GM21529 (cell line): ENCODE measurements at regions not wholly inside any gene's neighbourhood (a gene's known extent, or its start where the extent isn't known, plus 50 kb on each side); places are given as distances from the start of the nearest gene placed in this dataset.

Experiments used
- ATAC-seq: cut with Tn5 transposase; IDR thresholded peaks from one replicate; pipeline ENCODE4 v1.9.1; 2021; ENCODE audit not compliant: unreplicated experiment

DNA sequence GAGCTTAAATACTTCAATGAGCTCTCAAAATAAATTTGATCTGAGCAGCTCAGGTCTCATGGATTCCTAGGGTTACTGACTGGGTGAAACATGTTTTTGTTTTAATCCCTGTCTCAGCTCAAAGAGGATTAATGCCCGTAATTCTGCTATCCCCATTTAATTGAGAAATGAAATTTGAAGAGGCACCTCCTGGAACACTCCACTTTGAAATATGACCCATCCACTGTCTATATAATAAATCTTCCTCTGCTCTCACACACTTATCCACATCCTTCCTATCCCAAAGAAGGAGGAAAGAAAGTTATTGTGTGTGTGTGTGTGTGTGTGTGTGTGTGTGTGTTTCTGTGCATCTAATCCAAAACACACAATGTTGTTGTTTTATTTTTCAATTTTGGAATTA, 2082.4 kb upstream of the PIK3C3 start:
- no peak for ATAC-seq

DNA sequence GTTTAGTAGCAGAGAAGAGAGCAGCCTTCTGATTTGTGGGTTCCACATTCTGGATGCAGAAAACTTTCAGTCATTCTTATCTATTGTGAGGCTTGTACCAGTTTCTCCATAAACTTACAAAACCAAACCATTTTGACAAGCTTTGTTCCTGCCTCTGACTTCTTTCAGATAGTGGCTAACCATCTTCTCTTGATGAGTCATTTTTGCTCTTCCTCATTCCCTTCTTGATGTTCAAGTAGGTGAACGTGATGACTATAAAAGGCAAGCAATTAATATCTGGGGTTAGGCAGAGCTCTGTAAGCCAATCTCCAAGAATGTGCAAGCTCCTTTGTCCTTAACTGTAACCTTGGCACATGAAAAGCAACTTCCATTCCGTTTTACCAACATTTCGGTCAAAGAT, 2083.1 kb upstream of the PIK3C3 start:
- ATAC-seq: no peak

DNA sequence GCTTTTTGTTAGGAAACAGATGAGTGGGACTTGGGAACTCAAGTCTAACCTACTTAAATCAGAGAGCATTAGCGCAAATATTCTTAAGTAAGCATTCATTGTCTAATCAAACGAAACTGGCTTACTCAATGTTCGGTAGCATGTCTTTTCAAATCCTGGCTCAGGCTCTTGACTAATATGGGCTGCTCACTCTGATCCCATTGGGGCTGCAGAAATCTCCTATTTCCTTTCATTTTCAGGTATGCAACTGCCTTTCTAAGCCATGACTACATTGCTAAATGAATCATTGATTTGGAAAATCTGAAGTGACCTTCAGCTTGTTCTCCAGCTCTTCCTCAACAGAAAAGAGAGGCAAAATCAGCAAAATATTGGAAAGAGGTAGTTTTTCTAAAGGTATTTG, 2084.4 kb upstream of the PIK3C3 start:
- ATAC-seq: no peak

DNA sequence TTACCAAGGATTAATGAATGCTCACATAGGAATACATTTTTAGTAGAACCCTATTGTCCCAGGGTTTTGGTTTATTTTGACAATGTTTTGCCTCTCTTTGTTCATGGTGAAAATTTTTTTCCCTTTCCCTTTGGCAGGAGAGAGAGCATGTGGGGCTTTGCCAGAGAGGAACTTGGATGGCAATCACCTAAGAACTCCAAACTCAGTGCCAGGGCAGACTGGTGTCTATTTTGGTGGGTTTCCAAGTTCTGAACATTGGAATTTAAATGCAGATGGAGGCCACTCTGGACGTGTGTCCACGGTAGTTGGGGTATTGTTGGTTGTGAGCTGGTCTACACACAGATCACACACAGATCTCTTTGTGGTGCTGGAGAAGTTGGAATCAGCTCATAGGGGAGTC, 2091.1 kb upstream of the PIK3C3 start:
- no peak for ATAC-seq

DNA sequence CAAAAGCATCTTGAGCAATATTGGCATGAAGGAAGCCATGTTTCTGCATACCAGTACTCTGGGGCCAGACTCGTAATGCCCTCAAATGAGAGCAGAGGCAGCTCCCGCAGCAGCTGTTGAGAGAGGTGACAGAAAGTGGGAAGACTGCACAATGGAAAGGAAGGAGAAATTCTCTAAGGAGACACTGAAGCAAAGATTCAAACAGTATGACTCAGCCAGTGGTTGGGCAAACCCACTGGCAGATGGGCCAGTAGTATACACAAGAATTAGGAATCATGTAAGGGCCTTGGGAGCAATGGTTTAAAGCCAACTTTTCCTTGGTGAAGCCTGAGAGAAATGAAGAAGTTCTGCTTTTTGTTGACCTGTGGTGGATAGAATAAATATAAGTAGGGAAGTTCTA, 2092.7 kb upstream of the PIK3C3 start:
- no peak for ATAC-seq

DNA sequence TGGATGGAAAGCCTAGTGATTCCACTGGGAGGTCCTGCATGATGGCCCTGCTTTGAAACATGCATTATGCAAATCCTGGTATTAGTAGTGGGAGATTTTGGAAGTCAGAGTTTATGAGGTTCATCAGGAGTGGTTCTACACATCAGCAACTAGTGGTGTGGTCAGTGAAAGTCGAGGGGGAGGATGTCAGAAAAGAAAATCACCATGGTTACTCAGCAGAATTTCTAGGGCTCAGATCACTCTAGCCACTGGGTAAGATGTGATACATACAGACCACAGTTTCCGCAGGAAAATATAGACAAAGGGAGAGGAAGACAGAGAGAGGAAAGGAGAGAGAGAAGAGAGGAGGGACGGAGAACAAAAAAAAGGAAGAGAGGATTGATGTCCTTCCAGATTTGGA, 2100.7 kb upstream of the PIK3C3 start:
- no peak for ATAC-seq

DNA sequence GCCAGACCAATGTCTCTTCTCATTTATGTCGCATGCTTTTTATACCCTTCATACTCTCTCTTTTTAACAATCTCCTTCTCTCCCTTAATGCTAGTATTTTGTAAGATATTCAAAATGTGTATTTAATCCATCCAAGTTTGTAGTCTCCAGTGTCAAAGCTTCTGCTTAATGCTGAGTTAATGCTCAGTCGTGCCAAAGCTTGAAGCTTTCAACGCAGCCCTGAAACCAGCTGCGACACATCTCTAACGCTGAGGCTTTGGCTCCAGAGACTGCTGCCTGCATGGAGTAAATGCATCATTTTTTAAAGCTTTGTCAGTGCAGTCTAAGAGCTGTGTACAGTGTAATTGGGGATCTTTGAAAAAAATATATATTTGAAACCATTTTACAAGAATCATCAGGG, 2108.8 kb upstream of the PIK3C3 start:
- ATAC-seq: no peak

DNA sequence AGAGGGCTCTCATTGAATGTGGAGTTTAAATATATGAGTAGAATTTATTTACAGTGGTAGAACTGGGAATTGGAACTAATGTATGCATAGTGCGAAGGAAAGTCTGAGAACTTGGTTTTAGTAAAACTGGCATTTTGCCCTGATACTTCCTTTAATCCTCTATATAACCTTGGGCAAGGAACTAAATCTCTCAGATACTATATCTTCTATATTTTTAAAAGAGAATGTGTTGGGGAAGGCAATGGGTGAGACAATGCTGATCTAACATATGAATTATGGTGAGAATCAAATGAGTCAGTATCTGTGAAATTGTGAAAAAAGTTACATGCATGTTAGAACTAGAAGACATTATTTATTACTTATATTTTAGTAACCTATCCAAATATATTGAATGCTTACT, 2109.4 kb upstream of the PIK3C3 start:
- ATAC-seq: no peak

DNA sequence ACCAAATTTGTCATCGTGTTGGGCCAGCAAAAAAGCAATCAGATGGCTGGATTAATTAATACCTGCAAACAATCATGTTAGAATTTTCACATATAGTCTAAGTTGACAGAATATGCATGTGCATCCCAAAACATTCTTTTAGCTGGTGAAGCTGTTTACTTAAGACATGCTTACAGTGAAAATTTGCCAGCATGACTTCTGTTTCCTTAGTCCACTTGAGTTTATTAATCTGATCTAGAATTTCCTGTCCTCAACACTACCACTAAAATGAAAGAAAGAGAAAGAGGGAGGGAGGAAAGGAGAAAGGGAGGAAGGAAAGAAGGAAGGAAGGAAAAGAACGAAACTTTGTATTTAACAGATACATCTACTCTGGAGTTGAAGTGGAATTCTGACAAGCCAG, 2109.9 kb upstream of the PIK3C3 start:
- no peak for ATAC-seq

DNA sequence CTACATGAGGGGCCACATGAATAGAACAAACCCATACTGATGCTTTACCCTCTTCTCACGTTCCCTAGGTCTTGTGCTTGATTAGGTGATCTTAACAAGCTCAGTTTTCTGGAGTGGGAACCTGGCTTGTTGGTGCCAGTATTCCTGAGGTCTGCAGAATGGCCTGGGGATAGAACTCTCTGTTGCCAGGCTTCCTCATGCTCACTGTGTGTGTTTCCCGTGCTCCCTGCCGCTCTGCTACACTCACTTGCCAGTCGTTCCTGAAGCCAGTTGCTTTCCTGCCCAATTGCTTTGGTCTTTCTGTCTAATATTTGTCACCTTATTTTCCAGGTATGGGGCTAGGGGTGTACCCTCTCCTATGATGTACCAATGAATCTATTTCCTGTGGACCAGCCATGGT, 2111.5 kb upstream of the PIK3C3 start:
- ATAC-seq: no peak

DNA sequence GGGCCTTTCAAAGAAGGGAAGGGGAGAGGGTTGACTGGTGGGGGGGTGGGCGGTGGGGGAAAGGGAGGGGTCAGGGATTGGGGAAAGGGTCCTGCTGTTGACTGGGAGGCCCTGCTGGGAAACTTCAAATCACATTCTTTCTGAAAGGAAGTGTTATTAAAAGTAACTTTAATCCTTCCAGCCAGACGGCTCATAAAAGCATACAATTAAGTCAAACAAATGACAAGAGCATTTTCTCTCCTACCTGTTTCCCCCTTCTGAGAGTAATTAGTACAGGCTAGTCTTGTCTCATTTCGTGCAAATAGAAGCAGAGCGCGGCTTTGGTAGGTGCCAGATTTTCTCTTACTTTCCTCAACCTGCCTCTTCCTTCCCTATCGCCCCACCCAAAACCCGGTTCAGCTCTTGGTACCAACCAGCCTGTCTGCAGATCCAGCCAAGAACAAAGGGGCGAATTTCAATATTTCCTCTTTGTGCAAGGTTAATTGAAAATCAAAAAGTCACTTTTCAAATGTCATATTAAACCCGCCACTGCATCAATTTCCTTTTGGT, 2112.6 kb upstream of the PIK3C3 start:
- ATAC-seq: no peak

DNA sequence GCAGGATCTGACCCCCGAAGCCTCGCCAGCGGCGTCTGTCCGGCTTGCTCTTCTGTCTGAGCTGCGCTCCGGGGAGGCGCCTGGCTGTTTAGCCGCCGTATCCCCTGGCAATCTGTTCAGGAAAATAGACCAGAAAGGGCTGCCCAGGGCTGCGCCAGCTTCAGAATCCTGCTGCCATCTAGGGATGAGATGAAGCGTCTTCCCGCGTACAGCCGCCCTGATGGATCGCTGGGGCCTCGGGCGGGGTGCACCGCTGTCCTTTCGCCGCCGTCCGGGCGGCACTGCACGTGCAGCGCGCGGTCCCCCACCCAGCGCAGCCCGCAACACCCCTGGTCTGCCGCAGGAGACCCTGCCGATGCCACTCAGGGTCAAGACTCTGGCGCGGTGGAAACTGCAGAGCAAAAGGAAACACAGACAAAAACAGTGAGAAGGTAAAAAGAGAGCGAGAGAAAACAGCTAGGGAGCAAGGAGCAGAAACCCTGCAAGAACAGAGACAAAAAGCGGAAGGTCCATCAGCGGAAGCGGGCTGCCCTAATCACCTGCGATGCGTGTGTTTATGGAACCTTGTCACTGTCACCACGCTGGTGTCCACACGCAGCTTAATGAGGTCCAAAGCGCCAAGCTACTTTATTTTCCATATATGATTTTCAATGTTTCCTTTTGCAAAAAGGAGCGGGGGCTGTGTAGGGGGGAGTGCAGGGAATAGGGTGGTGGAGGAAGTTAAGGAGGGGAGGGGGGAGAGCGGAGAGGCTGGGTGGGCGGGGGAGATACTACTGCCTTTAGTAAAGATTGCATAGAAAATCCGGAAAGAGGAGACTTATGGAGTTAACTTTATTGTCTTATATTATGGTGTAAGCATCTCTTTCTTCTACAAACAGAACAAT, 2113.3 kb upstream of the PIK3C3 start:
- no peak for ATAC-seq

DNA sequence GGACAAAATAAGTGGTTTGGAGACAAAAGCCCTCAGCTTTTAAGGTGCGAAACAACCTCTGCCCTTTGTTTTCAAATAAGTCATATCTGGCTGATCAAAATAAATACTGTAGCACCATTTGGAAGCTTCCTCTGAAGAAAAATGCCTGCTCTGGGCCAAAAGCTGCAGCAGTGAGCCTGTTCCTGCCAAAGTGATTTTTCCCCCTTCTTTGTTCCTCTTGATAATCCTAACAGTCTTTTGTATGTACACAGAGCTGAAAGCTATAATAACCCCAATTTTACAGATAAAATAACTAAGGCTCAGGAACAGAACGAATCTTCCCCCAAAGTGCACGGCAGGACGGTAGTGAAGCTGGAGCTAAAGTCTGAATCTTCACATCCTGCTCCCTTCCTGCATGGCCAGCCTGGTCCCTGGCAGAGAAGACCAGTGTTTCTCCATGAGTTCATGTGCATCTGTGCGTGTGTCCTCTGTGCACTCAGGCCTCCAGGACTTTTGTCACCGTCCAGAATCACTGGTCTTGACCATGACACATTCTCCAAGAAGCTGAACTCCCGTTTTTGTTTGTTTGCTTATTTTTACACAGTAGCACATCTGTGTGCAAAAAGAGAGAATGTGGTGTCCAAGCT, 2114.1 kb upstream of the PIK3C3 start:
- ATAC-seq: no peak

DNA sequence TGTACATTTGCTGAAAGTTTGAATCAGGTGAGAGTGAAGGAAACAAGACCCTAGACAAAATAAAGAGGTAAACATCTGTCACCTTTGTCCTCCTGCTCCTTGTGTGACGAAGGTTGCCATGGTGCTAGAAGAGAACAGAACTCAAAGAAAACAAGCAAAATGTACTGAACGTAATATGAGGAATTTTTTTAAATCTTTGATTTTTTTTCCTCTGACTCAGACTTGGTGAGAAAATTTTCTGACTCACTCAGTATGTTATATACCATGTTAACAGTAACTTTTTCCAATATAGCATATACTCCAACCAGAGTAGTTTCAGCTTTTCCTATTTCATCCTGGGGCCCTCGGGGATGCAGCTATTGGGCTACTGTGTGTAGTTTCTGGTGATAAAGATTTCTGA, 2114.6 kb upstream of the PIK3C3 start:
- ATAC-seq: no peak

DNA sequence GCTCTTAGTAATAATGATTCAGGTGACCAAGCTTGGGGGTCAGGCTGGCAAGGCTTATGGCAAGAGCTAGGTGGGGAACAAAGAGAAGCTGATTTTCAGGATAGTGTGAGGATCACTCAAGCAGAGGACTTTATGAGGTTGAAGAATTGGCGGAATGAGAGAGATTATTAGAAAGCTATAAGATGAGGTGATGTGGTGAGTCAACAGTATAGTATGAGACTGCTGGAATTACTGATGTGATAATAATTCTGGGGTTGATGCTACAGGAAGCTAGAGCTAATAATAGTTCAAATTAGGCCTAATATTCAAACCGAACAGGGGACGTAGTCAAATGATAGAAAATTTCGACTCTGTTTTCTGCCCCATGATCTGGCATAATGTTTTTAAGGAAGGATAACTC, 2115.3 kb upstream of the PIK3C3 start:
- no peak for ATAC-seq

DNA sequence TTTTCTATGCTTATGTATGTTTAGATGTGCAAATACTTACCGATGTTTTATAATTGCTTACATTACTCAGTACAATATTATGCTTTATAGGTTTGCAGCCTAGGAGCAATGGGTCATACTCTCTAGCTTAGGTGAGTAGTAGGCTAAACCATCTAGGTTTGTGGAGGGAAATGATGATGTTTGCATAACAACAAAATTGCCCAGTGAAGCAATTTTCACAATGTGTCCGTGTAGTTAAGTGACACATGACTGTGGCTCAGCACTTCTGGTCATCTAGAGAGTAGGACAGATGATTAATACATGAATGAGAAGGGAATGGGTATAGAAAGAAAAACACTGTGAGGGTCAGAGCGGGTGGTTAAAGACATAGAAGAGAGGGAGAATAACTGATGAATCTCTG, 2116.2 kb upstream of the PIK3C3 start:
- no peak for ATAC-seq

DNA sequence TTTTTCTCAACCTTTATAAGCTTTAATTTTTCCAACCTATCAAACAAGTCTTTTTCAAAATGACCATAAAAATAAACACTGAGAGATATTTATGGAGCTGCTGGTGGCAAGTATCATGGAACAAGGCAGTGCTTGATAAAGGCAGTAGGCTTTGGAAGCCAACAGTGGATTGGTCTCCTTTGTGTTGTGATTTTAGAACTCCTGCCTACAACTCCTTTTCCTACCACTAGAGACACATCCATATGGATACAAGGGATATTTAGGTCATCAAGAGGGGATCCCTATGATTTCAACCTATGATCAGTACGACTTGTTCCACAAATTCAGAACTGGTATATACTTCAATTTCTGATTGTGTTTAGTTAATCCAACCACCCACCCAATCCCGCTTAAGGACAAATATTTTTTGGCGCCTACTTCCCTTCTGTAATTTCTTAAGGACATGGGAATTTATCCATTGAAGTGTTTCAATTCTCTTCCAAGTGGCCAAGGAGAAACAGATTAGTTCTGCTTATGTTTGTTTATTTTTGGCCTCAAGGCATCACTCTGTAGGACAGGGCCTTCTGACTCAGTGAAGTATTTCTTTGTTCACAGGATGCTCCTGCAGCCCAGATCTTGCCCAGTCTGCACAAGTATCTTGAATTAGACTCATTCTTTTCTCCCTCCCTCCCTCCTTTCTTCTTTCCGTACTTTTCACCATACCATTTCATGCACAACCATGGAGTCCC, 2119.6 kb upstream of the PIK3C3 start:
- ATAC-seq: no peak

DNA sequence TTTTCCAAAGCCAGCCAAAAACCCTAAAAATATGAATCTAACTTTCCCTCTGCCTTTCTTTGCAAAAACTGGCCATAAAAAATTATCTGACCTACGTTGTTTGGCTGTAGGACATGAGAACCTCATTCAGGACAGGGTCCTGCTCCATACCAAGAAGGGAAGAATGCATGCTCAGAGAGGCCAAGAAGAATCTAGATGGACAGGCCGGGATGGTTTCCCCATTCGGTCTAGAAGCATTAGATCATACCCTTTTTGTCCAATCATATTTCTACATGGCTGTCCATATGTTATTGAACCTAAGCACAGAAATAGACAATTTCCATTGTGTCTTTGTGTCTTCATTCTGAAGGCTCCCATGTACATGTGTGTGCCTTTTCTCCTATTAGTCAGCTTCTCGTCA, 2120.4 kb upstream of the PIK3C3 start:
- ATAC-seq: no peak

DNA sequence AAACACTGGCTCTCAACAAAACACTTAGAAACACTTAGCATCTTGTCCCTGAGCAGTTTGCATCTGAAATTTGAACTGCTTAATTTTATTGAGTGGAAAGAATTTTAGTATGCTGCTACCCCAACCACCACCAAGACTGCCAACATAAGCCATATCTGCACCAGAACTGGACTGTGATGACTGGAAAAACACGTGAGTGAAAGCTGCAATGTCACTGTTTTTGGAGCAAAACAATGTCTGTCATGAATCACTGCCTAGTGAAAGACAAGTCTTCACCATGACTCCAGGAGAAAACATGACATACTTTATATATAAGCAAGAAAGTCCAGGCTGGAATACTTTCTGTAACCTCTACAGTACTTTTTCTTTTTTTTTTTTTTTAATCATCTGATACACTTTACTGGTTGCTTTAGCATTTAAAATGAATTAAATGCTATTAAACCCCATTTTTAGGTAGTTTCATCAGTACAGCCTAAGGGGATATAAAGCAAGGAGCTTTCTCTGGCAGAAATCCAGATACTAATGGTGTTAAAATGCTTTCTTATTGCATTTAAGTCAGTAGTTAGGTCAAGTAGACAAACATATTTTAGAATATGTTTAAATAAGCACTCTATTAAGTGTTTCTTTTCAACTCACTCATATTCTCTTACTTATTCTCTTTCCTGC, 2129.4 kb upstream of the PIK3C3 start:
- no peak for ATAC-seq

DNA sequence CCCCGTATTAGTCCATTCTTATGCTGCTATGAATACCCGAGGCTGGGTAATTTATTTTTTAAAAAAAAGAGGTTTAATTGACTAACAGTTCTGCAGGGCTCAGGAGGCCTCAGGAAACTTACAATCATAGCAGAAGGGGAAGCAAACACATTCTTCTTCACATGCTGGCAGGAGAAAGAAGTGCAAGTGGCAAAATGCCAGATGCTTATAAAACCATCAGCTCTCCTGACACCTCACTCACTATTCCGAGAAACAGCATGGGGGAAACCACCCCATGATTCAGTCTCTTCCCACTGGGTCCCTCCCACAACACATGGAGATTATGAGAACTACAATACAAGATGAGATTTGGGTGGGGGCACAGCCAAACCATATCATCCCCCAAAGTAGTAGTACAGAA, 2148.5 kb upstream of the PIK3C3 start:
- no peak for ATAC-seq

DNA sequence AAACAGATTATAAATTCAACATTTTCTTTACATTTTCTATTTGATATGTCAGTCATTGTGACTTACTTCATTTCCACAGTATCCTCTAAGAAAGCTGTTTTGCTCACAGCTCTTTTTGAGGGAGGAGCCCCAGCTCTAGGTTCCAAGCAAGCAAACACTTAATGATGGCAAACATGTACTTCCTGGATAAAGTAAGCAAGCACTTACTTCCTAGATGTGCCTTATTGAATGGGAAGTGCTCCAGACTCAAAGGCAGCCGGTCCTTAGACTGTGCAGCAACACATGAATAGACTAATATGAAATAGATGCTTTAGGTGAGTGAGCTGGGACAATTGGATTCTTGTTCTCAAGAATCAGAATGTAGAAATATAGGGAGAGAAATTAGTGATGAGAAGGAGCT, 2149.8 kb upstream of the PIK3C3 start:
- no peak for ATAC-seq
